ENCODE measurements at regions not wholly inside any gene's neighbourhood (a gene's known extent, or its start where the extent isn't known, plus 50 kb on each side); places are given as distances from the start of the nearest gene placed in this dataset.

DNA sequence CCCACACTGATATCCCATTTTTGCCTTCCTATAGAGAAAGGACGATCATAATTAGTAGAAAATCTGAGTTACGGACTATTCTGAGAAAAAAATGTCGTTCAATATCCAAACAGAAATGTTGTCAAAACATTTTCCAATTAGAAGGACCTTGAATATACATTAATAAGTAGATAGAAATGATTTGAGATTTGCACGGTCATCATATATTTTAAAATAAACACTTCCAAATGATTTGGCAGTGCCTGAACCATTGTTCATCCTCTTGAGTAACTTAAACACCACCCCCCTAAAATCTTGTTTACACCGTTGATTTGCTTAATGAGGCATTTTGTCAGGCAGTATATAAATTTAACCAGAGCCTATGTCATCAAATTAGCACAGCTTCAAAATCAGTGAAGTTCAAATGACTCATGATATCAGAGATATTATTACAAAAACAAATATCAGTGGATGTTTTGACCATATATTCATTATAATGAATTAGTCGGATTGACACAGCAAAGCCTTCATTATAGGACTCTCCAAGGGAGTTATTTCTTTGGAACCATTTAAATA lies 105.0 kb downstream of the ACTL7B start:
- intact Hi-C loops (cut with DNase I): loop anchor here (10.0 kb wide), 1 partner anchor 1276 kb away; no protein-coding TSS in a partner anchor
- 64 to 69% methylated on average over 6 of the region's 6 CpGs for WGBS, 2 donors
- Histone ChIP-seq H3K9me3 (no peaks in the 10 kb centered on the region), H3K4me3 (no peak overlapping the region), H3K27ac (no peak overlapping the region), H3K4me1 (peaks cover 0 to 6% (median 0%) of the 10 kb centered on the region in 3 donors), H3K27me3 (no peaks in the 10 kb centered on the region), H3K36me3 (no peaks in the 10 kb centered on the region)
- DNase-seq: no peak
- TF ChIP-seq, protein P1, sequence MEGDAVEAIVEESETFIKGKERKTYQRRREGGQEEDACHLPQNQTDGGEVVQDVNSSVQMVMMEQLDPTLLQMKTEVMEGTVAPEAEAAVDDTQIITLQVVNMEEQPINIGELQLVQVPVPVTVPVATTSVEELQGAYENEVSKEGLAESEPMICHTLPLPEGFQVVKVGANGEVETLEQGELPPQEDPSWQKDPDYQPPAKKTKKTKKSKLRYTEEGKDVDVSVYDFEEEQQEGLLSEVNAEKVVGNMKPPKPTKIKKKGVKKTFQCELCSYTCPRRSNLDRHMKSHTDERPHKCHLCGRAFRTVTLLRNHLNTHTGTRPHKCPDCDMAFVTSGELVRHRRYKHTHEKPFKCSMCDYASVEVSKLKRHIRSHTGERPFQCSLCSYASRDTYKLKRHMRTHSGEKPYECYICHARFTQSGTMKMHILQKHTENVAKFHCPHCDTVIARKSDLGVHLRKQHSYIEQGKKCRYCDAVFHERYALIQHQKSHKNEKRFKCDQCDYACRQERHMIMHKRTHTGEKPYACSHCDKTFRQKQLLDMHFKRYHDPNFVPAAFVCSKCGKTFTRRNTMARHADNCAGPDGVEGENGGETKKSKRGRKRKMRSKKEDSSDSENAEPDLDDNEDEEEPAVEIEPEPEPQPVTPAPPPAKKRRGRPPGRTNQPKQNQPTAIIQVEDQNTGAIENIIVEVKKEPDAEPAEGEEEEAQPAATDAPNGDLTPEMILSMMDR (IDR thresholded peaks at IDR 0.05): no peak
- TF ChIP-seq POLR2A (IDR thresholded peaks at IDR 0.05): no peak

DNA sequence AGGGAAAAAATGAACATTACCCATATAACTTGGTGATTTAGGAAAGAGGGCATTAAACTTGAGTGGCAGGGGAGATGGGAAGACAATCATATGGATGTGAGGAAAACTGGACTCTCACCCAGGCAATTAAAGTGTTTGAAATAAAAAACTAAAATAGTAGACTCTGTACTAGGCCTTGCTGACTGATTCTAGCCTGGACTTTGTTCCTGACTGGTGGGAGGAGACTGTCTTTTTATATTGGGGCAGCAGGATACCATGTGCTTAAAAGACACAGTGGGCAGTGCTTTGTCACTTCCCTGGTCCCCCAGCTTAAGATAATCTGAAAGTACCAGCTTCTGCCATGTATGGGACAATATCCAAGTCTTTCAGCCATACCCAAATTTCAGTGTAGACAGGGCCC lies 107.0 kb downstream of the ACTL7B start:
- TF ChIP-seq, protein P1 (IDR thresholded peaks at IDR 0.05): no peak
- TF ChIP-seq POLR2A (IDR thresholded peaks at IDR 0.05): no peak

DNA sequence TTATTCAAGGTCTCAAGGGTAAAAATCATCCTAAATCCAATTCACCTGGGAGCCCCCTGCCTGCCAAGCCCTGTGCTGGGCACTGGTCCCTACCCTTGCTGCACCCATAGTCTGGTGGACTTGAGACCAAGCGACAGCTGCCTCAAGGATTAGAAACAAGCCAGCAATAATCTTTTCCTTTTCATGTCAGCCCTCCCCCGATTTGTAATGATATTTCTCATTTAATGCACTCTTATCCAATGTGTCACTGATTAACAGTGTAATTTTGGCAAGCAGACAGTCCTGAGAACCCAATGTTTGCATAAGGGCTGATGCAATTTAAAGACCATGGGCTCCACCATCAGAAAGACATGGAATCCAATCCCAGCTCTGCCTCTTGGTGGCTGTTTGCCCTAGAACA lies 108.9 kb downstream of the ACTL7B start:
- Histone ChIP-seq H3K4me1 (peaks cover 0 to 16% (median 11%) of the 10 kb centered on the region in 3 donors), H3K4me3 (no peak overlapping the region), H3K27me3 (no peaks in the 10 kb centered on the region), H3K9me3 (no peaks in the 10 kb centered on the region), H3K36me3 (no peaks in the 10 kb centered on the region), H3K27ac (no peak overlapping the region)
- TF ChIP-seq, protein P1 (IDR thresholded peaks at IDR 0.05): no peak
- TF ChIP-seq POLR2A (IDR thresholded peaks at IDR 0.05): no peak
- 10 to 32% methylated on average over 2 of the region's 2 CpGs for WGBS, 2 donors
- DNase-seq: no peak
- intact Hi-C loops (cut with DNase I): no loop called here

More for the DNA sequence above, 107.0 kb downstream of the ACTL7B start:
- Histone ChIP-seq H3K9me3 (no peaks in the 10 kb centered on the region), H3K4me1 (peaks cover 0 to 11% (median 5%) of the 10 kb centered on the region in 3 donors), H3K36me3 (no peaks in the 10 kb centered on the region), H3K27ac (no peak overlapping the region), H3K27me3 (no peaks in the 10 kb centered on the region), H3K4me3 (no peak overlapping the region)
- DNase-seq: no peak
- intact Hi-C loops (cut with DNase I): no loop called here

DNA sequence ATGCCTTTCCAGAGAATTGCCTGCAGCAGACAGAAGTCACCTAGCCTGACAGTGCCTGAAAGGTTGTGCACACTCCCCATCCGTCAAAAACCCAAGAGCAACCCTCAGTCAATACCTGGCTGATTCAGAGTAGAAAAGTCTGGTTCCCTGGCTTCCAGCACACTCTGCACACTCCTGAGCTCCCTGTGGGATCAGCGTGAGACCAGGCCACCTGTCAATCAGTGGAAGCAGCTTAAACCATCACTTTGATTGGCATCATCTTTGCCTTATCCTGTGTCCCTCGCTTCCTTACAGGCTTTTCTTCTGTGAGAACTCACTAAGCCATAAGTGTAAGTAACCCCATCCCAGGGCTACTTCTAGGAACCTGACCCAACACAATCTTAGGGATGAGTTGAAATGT lies 109.8 kb downstream of the ACTL7B start:
- DNase-seq: no peak
- Histone ChIP-seq H3K27ac (no peak overlapping the region), H3K27me3 (no peaks in the 10 kb centered on the region), H3K9me3 (no peaks in the 10 kb centered on the region), H3K4me1 (peaks cover 0 to 16% (median 11%) of the 10 kb centered on the region in 3 donors), H3K4me3 (no peak overlapping the region), H3K36me3 (no peaks in the 10 kb centered on the region)
- intact Hi-C loops (cut with DNase I): no loop called here
- TF ChIP-seq, protein P1 (IDR thresholded peaks at IDR 0.05): no peak
- TF ChIP-seq POLR2A (IDR thresholded peaks at IDR 0.05): no peak
- WGBS, 2 donors: 59 to 69% methylated on average over 3 of the region's 3 CpGs

DNA sequence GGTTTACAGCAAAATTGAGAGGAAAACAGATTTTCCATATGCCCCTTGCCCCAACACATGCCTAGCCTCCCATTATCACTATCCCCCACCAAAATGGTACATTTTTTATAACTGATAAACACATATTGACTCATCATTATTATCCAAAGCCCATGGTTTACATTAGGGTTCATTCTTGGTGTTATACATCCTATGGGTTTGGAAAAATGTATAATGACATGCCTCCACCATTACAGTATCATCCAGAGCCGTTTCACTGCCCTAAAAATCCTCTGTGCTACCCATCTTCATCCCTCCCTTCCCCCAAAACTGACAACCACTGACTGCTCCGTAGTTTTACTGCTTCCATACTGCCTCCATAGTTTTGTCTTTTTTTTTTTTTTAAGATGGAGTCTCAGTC lies 111.1 kb downstream of the ACTL7B start:
- Histone ChIP-seq H3K9me3 (no peaks in the 10 kb centered on the region), H3K4me1 (peaks cover 0 to 16% (median 11%) of the 10 kb centered on the region in 3 donors), H3K36me3 (no peaks in the 10 kb centered on the region), H3K27ac (no peak overlapping the region), H3K27me3 (no peaks in the 10 kb centered on the region), H3K4me3 (no peak overlapping the region)
- TF ChIP-seq, protein P1 (IDR thresholded peaks at IDR 0.05): no peak
- no peak for TF ChIP-seq POLR2A (IDR thresholded peaks at IDR 0.05)
- intact Hi-C loops (cut with DNase I): no loop called here
- 68 to 73% methylated on average over 2 of the region's 2 CpGs for WGBS, 2 donors
- no peak for DNase-seq
